Eye (tissue), 1 donor: ENCODE measurements at regions not wholly inside any gene's neighbourhood (a gene's known extent, or its start where the extent isn't known, plus 50 kb on each side); places are given as distances from the start of the nearest gene placed in this dataset.

ENCODE experiments used
- DNase-seq: peaks from one replicate; pipeline ENCODE4 v3.0.0-alpha.2; 2015

- peak; percentile 41 for DNase-seq
These were observed 372.3 kb upstream of the MON1B start for GRCh38 chr16:76818606-76819181.

- DNase-seq = peak; percentile 14
These were observed 371.6 kb upstream of the MON1B start for GRCh38 chr16:76819226-76819916.

- DNase-seq = no peak
These were observed 366.8 kb upstream of the MON1B start for GRCh38 chr16:76824221-76824620.

GRCh38 chr16:76824791-76825190 lies 366.2 kb upstream of the MON1B start:
- DNase-seq = no peak

- no peak for DNase-seq
These were observed 355.7 kb upstream of the MON1B start for GRCh38 chr16:76835339-76835738.

- DNase-seq = no peak
These were observed 355.1 kb upstream of the MON1B start for GRCh38 chr16:76835779-76836300.

- DNase-seq = no peak
These were observed 353.1 kb upstream of the MON1B start for GRCh38 chr16:76837872-76838271.

GRCh38 chr16:76854234-76854633 lies 336.8 kb upstream of the MON1B start:
- DNase-seq = no peak

- no peak for DNase-seq
These were observed 334.9 kb upstream of the MON1B start for GRCh38 chr16:76856112-76856511.

- DNase-seq = no peak
These were observed 333.6 kb upstream of the MON1B start for GRCh38 chr16:76857402-76857801.

GRCh38 chr16:76862901-76863300 lies 328.1 kb upstream of the MON1B start:
- no peak for DNase-seq

GRCh38 chr16:76866994-76867393 lies 324.0 kb upstream of the MON1B start:
- DNase-seq = no peak

- no peak for DNase-seq
These were observed 315.1 kb upstream of the MON1B start for GRCh38 chr16:76875898-76876297.

- DNase-seq = no peak
These were observed 311.6 kb upstream of the MON1B start for GRCh38 chr16:76879420-76879819.

GRCh38 chr16:76880523-76880922 lies 310.5 kb upstream of the MON1B start:
- DNase-seq = peak; percentile 14

GRCh38 chr16:76882105-76882504 lies 308.9 kb upstream of the MON1B start:
- no peak for DNase-seq

GRCh38 chr16:76883076-76883475 lies 307.9 kb upstream of the MON1B start:
- peak; percentile 74 for DNase-seq

- DNase-seq = no peak
These were observed 305.0 kb upstream of the MON1B start for GRCh38 chr16:76885776-76886537.

- DNase-seq = no peak
These were observed 293.2 kb upstream of the MON1B start for GRCh38 chr16:76897816-76898215.

GRCh38 chr16:76899767-76900166 lies 291.2 kb upstream of the MON1B start:
- DNase-seq = no peak

GRCh38 chr16:76900285-76901263 lies 290.4 kb upstream of the MON1B start:
- DNase-seq = no peak

- DNase-seq = no peak
These were observed 284.4 kb upstream of the MON1B start for GRCh38 chr16:76906552-76906951.

- no peak for DNase-seq
These were observed 280.1 kb upstream of the MON1B start for GRCh38 chr16:76910931-76911330.
